MM.1S (cell line): ENCODE measurements at regions not wholly inside any gene's neighbourhood (a gene's known extent, or its start where the extent isn't known, plus 50 kb on each side); places are given as distances from the start of the nearest gene placed in this dataset.

Experiments
- DNase-seq: peaks from one replicate; pipeline ENCODE4 v3.0.0-alpha.2; 2015
- H2AFZ ChIP-seq: fragments of 300-600 bp; sonication (generic); 2 replicates; pipeline ENCODE4 v1.6.0; 2016; ENCODE audit warnings: antibody characterized with exemption, low read length
- H3F3A ChIP-seq: fragments of 300-600 bp; sonication (generic); 2 replicates; pipeline ENCODE4 v1.6.1; 2016; ENCODE audit warnings: mild to moderate bottlenecking, antibody characterized with exemption, low read length, moderate library complexity, mixed read lengths; ENCODE audit not compliant: insufficient read depth
- H3K27ac ChIP-seq: fragments of 300-600 bp; sonication (generic); 2 replicates; pipeline ENCODE4 v1.5.1; 2016; ENCODE audit warnings: mild to moderate bottlenecking, low read length
- H3K27me3 ChIP-seq: fragments of 300-600 bp; sonication (generic); replicated peaks from 2 replicates; pipeline ENCODE4 v1.6.0; 2016; ENCODE audit warnings: low read length; ENCODE audit not compliant: insufficient read depth
- H3K36me3 ChIP-seq: fragments of 300-600 bp; sonication (generic); replicated peaks from 2 replicates; pipeline ENCODE4 v1.6.1; 2016; ENCODE audit warnings: mild to moderate bottlenecking, low read length, mixed read lengths; ENCODE audit not compliant: insufficient read depth
- H3K4me1 ChIP-seq: fragments of 300-600 bp; sonication (generic); 2 replicates; pipeline ENCODE4 v1.6.1; 2016; ENCODE audit warnings: low read length, mixed read lengths
- H3K4me2 ChIP-seq: fragments of 300-600 bp; sonication (generic); 2 replicates; pipeline ENCODE4 v1.6.0; 2016; ENCODE audit warnings: low read depth, low read length
- H3K4me3 ChIP-seq: fragments of 300-600 bp; sonication (generic); 2 replicates; pipeline ENCODE4 v1.5.1; 2016; ENCODE audit warnings: low read length, mixed read lengths
- H3K79me2 ChIP-seq: fragments of 300-600 bp; sonication (generic); 2 replicates; pipeline ENCODE4 v1.6.1; 2016; ENCODE audit warnings: mixed run types, low read length, mixed read lengths
- H3K9ac ChIP-seq: fragments of 300-600 bp; sonication (generic); 2 replicates; pipeline ENCODE4 v1.6.1; 2016; ENCODE audit warnings: low read length, mixed read lengths
- H3K9me2 ChIP-seq: fragments of 300-600 bp; sonication (generic); replicated peaks from 2 replicates; pipeline ENCODE4 v1.6.1; 2016; ENCODE audit warnings: mild to moderate bottlenecking, low read length, mixed read lengths; ENCODE audit not compliant: insufficient read depth
- H3K9me3 ChIP-seq: fragments of 300-600 bp; sonication (generic); replicated peaks from 2 replicates; pipeline ENCODE4 v1.6.1; 2016; ENCODE audit warnings: mild to moderate bottlenecking, low read length, mixed read lengths; ENCODE audit not compliant: insufficient read depth
- H4K20me1 ChIP-seq: fragments of 300-600 bp; sonication (generic); 2 replicates; pipeline ENCODE4 v1.6.1; 2016; ENCODE audit warnings: mild to moderate bottlenecking, low read length, moderate library complexity, mixed read lengths; ENCODE audit not compliant: insufficient read depth
- EZH2 ChIP-seq: fragments of 300-600 bp; sonication (generic); optimal IDR thresholded peaks from 2 replicates; pipeline ENCODE3; 2017; ENCODE audit warnings: low read depth, mild to moderate bottlenecking, antibody characterized with exemption, low read length, mixed read lengths
- EZH2phosphoT487 ChIP-seq: fragments of 300-600 bp; sonication (generic); IDR thresholded peaks from 2 replicates; pipeline ENCODE4 v1.6.1; 2018; ENCODE audit warnings: antibody characterized with exemption, low read length
- TF ChIP-seq, protein P1 (sequence below): fragments of 300-600 bp; sonication (generic); IDR thresholded peaks from 2 replicates; pipeline ENCODE4 v1.5.1; 2016; ENCODE audit warnings: antibody characterized with exemption, low read length, mixed read lengths

DNA sequence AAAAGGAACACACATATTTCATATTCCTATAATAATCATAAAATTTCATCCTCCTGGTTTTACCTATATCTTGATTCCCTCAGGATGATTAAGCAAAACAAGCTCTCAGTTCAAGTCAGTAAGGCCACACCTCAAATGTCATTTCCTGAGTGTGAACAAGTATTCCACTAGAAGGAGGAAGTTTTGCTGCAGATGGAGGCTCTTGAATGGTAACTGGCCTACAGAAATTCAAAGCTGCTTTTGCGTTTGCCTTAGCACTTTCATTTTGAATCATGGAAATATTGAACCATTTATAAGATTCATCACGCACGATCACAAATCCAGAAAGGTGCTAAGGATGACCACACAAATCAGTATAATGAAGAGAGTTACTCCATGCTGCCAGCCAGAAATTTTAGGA lies 254.4 kb upstream of the CXXC4 start:
- DNase-seq: peak; percentile 29
- TF ChIP-seq EZH2phosphoT487 (no peak), EZH2 (no peak)
- TF ChIP-seq, protein P1, sequence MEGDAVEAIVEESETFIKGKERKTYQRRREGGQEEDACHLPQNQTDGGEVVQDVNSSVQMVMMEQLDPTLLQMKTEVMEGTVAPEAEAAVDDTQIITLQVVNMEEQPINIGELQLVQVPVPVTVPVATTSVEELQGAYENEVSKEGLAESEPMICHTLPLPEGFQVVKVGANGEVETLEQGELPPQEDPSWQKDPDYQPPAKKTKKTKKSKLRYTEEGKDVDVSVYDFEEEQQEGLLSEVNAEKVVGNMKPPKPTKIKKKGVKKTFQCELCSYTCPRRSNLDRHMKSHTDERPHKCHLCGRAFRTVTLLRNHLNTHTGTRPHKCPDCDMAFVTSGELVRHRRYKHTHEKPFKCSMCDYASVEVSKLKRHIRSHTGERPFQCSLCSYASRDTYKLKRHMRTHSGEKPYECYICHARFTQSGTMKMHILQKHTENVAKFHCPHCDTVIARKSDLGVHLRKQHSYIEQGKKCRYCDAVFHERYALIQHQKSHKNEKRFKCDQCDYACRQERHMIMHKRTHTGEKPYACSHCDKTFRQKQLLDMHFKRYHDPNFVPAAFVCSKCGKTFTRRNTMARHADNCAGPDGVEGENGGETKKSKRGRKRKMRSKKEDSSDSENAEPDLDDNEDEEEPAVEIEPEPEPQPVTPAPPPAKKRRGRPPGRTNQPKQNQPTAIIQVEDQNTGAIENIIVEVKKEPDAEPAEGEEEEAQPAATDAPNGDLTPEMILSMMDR: no peak
- H3K79me2 ChIP-seq: no peaks in the 10 kb centered on the region

GRCh38 chr4:104750008-104750407 lies 255.3 kb upstream of the CXXC4 start:
- peaks cover 29% of the 10 kb centered on the region; the same call in 1 of the 2 replicates for H3K4me1 ChIP-seq
- no peak overlapping the region for H3K4me2 ChIP-seq
- H3F3A ChIP-seq: 0 out of 2 replicates have a peak, but pooled peaks cover 5% of the 10 kb centered on the region
- no peaks in the 10 kb centered on the region for H3K9me3 ChIP-seq
- no peaks in the 10 kb centered on the region for H3K9me2 ChIP-seq
- no peak overlapping the region for H3K27ac ChIP-seq
- no peak overlapping the region for H3K9ac ChIP-seq
- H3K79me2 ChIP-seq: no peaks in the 10 kb centered on the region
- H2AFZ ChIP-seq: no peak overlapping the region
- DNase-seq: no peak
- no peaks in the 10 kb centered on the region for H3K36me3 ChIP-seq
- H3K4me3 ChIP-seq: no peak overlapping the region
- no peaks in the 10 kb centered on the region for H4K20me1 ChIP-seq
- H3K27me3 ChIP-seq: no peaks in the 10 kb centered on the region
- TF ChIP-seq EZH2: no peak
- TF ChIP-seq EZH2phosphoT487: no peak
- TF ChIP-seq, protein P1: no peak

More for the DNA sequence above, 254.4 kb upstream of the CXXC4 start:
- no peaks in the 10 kb centered on the region for H3K27me3 ChIP-seq
- H3K9me2 ChIP-seq: no peaks in the 10 kb centered on the region
- no peak overlapping the region for H2AFZ ChIP-seq
- H3K27ac ChIP-seq: no peak overlapping the region
- H3K4me2 ChIP-seq: peak overlapping the region; percentile 28
- H3K9me3 ChIP-seq: no peaks in the 10 kb centered on the region
- H3K36me3 ChIP-seq: no peaks in the 10 kb centered on the region
- H3K9ac ChIP-seq: no peak overlapping the region
- H3K4me3 ChIP-seq: no peak overlapping the region
- 0 out of 2 replicates have a peak, but pooled peaks cover 5% of the 10 kb centered on the region for H3F3A ChIP-seq
- H4K20me1 ChIP-seq: no peaks in the 10 kb centered on the region
- H3K4me1 ChIP-seq: peaks cover 31% of the 10 kb centered on the region; the same call in 1 of the 2 replicates

GRCh38 chr4:104751468-104751867 lies 256.8 kb upstream of the CXXC4 start:
- 0 out of 2 replicates have a peak, but pooled peaks cover 5% of the 10 kb centered on the region for H3F3A ChIP-seq
- H4K20me1 ChIP-seq: no peaks in the 10 kb centered on the region
- no peaks in the 10 kb centered on the region for H3K9me2 ChIP-seq
- no peak overlapping the region for H3K4me3 ChIP-seq
- no peaks in the 10 kb centered on the region for H3K9me3 ChIP-seq
- no peaks in the 10 kb centered on the region for H3K27me3 ChIP-seq
- no peak for TF ChIP-seq EZH2
- TF ChIP-seq, protein P1: no peak
- TF ChIP-seq EZH2phosphoT487: no peak
- H3K4me1 ChIP-seq: peaks cover 29% of the 10 kb centered on the region; the same call in 1 of the 2 replicates
- no peaks in the 10 kb centered on the region for H3K79me2 ChIP-seq
- no peak overlapping the region for H2AFZ ChIP-seq
- no peak for DNase-seq
- no peak overlapping the region for H3K4me2 ChIP-seq
- no peak overlapping the region for H3K27ac ChIP-seq
- no peaks in the 10 kb centered on the region for H3K36me3 ChIP-seq
- H3K9ac ChIP-seq: no peak overlapping the region
